Lower lobe of right lung (tissue), 2 donors: ENCODE measurements at regions not wholly inside any gene's neighbourhood (a gene's known extent, or its start where the extent isn't known, plus 50 kb on each side); places are given as distances from the start of the nearest gene placed in this dataset.

Experiments
- ATAC-seq, 2 donors: fragments of 200-7000 bp; cut with Tn5 transposase; one replicate each; pipeline ENCODE4 v1.9.1; 2020 to 2022; ENCODE audit warnings: mild to moderate bottlenecking in 2 of 2, moderate library complexity in 2 of 2
- DNase-seq: peaks from one replicate; pipeline ENCODE4 v3.0.0-alpha.2; 2020
- H3K27ac ChIP-seq: fragments of 200-600 bp; one replicate; pipeline ENCODE4 v1.8.0; 2022
- H3K27me3 ChIP-seq: fragments of 200-600 bp; one replicate; pipeline ENCODE4 v1.8.0; 2022; ENCODE audit warnings: low read depth
- H3K36me3 ChIP-seq: fragments of 200-600 bp; one replicate; pipeline ENCODE4 v1.8.0; 2022; ENCODE audit warnings: mild to moderate bottlenecking
- H3K4me1 ChIP-seq: fragments of 200-600 bp; one replicate; pipeline ENCODE4 v1.8.0; 2022
- H3K4me3 ChIP-seq: fragments of 200-600 bp; one replicate; pipeline ENCODE4 v1.8.0; 2022; ENCODE audit warnings: mild to moderate bottlenecking
- H3K9me3 ChIP-seq: fragments of 200-600 bp; one replicate; pipeline ENCODE4 v1.8.0; 2022
- CTCF ChIP-seq: fragments of 200-600 bp; IDR thresholded peaks from one replicate; pipeline ENCODE4 v1.8.0; 2022; ENCODE audit warnings: antibody characterized with exemption, mild to moderate bottlenecking
- intact Hi-C: fragments of 100-400 bp; cut with DNase I; formaldehyde crosslinking; loops from one replicate; pipeline ENCODE4 v1.11.0; 2022
- donor health status: DM: no; HTN: yes; CAD: no; lungs with severe emphysema.

GRCh38 chr4:128718768-128719167 is 90.7 kb upstream of the JADE1 start:
- H3K27me3 ChIP-seq, result no peaks in the 10 kb centered on the region
- ATAC-seq, result peak in 1 of 2 donors; percentile 92
- intact Hi-C loops, result no loop called here
- no peak overlapping the region for H3K4me3 ChIP-seq
- no peaks in the 10 kb centered on the region for H3K36me3 ChIP-seq
- no peak for TF ChIP-seq CTCF
- no peak for DNase-seq
- H3K27ac ChIP-seq, result no peak overlapping the region
- H3K4me1 ChIP-seq, result no peaks in the 10 kb centered on the region
- no peaks in the 10 kb centered on the region for H3K9me3 ChIP-seq

- Histone ChIP-seq H3K4me1 (no peaks in the 10 kb centered on the region), H3K27me3 (no peaks in the 10 kb centered on the region), H3K27ac (no peak overlapping the region), H3K9me3 (no peaks in the 10 kb centered on the region), H3K36me3 (no peaks in the 10 kb centered on the region), H3K4me3 (no peak overlapping the region)
- ATAC-seq (no peak), DNase-seq (no peak)
- no peak for TF ChIP-seq CTCF
- intact Hi-C loops, result no loop called here
Measured at GRCh38 chr4:128716338-128716737, 93.2 kb upstream of the JADE1 start.

- Histone ChIP-seq H3K27me3 (no peaks in the 10 kb centered on the region), H3K4me1 (no peaks in the 10 kb centered on the region), H3K4me3 (no peak overlapping the region), H3K9me3 (no peaks in the 10 kb centered on the region), H3K27ac (no peak overlapping the region), H3K36me3 (no peaks in the 10 kb centered on the region)
- intact Hi-C loops, result no loop called here
- no peak for ATAC-seq
- DNase-seq, result no peak
- TF ChIP-seq CTCF, result no peak
Measured at GRCh38 chr4:128715616-128716015, 93.9 kb upstream of the JADE1 start.

- Histone ChIP-seq H3K36me3 (no peaks in the 10 kb centered on the region), H3K4me3 (no peak overlapping the region), H3K9me3 (no peaks in the 10 kb centered on the region), H3K4me1 (no peaks in the 10 kb centered on the region), H3K27ac (no peak overlapping the region), H3K27me3 (no peaks in the 10 kb centered on the region)
- DNase-seq (no peak), ATAC-seq (no peak)
- intact Hi-C loops, result no loop called here
- TF ChIP-seq CTCF, result no peak
Measured at GRCh38 chr4:128711361-128711760, 98.1 kb upstream of the JADE1 start.

- no peak overlapping the region for H3K27ac ChIP-seq
- TF ChIP-seq CTCF, result no peak
- intact Hi-C loops, result no loop called here
- no peaks in the 10 kb centered on the region for H3K9me3 ChIP-seq
- no peak for ATAC-seq
- H3K27me3 ChIP-seq, result no peaks in the 10 kb centered on the region
- no peaks in the 10 kb centered on the region for H3K36me3 ChIP-seq
- H3K4me1 ChIP-seq, result no peaks in the 10 kb centered on the region
- DNase-seq, result no peak
- no peak overlapping the region for H3K4me3 ChIP-seq
Measured at GRCh38 chr4:128709268-128709667, 100.2 kb upstream of the JADE1 start.

GRCh38 chr4:128707864-128708263 is 101.6 kb upstream of the JADE1 start:
- H3K27ac ChIP-seq, result no peak overlapping the region

More at GRCh38 chr4:128707864-128708263, 101.6 kb upstream of the JADE1 start:
- ATAC-seq, result no peak
- Histone ChIP-seq H3K27me3 (no peaks in the 10 kb centered on the region), H3K9me3 (no peaks in the 10 kb centered on the region), H3K4me3 (no peak overlapping the region), H3K36me3 (no peaks in the 10 kb centered on the region), H3K4me1 (no peaks in the 10 kb centered on the region)
- DNase-seq, result no peak
- TF ChIP-seq CTCF, result no peak
- intact Hi-C loops, result no loop called here
